DOHH2 (cell line): ENCODE measurements at regions not wholly inside any gene's neighbourhood (a gene's known extent, or its start where the extent isn't known, plus 50 kb on each side); places are given as distances from the start of the nearest gene placed in this dataset.

Experiments
- EZH2phosphoT487 ChIP-seq: fragments of 200-600 bp; sonication (generic); IDR thresholded peaks from 2 replicates; pipeline ENCODE4 v1.6.1; 2017; ENCODE audit warnings: borderline replicate concordance, mild to moderate bottlenecking, antibody characterized with exemption, low read length, moderate library complexity, mixed read lengths
- TF ChIP-seq, protein P1 (sequence below): fragments of 200-600 bp; sonication (generic); IDR thresholded peaks from one replicate; pipeline ENCODE4 v1.5.1; 2014; ENCODE audit warnings: antibody characterized with exemption, mild to moderate bottlenecking, low read depth, low read length; ENCODE audit not compliant: poor library complexity, severe bottlenecking

DNA sequence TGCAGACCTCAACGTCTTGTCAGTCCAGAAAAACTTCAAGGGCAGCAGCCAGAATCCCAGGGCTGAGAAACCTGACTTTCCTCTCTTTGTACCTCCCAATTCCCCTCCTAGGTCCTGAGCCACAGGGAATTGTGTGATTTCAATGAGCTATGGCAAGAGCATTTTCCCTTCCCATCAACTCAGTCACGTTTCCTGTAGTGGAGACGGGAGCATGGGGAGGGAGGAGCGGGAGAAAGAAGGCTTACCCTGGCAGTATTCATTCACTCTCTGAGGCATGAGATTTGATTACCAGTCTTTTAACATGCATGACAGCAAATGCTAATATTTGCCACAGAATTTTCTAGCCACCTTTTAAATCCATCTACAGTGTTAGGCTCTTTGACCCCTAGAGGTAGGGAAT lies 109.4 kb upstream of the TBCA start:
- TF ChIP-seq, protein P1, sequence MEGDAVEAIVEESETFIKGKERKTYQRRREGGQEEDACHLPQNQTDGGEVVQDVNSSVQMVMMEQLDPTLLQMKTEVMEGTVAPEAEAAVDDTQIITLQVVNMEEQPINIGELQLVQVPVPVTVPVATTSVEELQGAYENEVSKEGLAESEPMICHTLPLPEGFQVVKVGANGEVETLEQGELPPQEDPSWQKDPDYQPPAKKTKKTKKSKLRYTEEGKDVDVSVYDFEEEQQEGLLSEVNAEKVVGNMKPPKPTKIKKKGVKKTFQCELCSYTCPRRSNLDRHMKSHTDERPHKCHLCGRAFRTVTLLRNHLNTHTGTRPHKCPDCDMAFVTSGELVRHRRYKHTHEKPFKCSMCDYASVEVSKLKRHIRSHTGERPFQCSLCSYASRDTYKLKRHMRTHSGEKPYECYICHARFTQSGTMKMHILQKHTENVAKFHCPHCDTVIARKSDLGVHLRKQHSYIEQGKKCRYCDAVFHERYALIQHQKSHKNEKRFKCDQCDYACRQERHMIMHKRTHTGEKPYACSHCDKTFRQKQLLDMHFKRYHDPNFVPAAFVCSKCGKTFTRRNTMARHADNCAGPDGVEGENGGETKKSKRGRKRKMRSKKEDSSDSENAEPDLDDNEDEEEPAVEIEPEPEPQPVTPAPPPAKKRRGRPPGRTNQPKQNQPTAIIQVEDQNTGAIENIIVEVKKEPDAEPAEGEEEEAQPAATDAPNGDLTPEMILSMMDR = no peak
- TF ChIP-seq EZH2phosphoT487 = no peak
